Osteocyte (in vitro differentiated cells): ENCODE measurements at regions not wholly inside any gene's neighbourhood (a gene's known extent, or its start where the extent isn't known, plus 50 kb on each side); places are given as distances from the start of the nearest gene placed in this dataset.

Experiments used
- DNase-seq: peaks from one replicate; pipeline ENCODE4 v3.0.0; 2021; ENCODE audit warnings: mixed read lengths; ENCODE audit not compliant: unreplicated experiment; ENCODE audit errors: extremely low spot score
- H3K27ac Mint-ChIP-seq: one replicate; pipeline ENCODE4 v1.8.0; 2021; ENCODE audit warnings: mild to moderate bottlenecking, mixed read lengths; ENCODE audit not compliant: unreplicated experiment
- H3K27me3 Mint-ChIP-seq: one replicate; pipeline ENCODE4 v1.8.0; 2021; ENCODE audit warnings: mixed read lengths; ENCODE audit not compliant: unreplicated experiment
- H3K36me3 Mint-ChIP-seq: one replicate; pipeline ENCODE4 v1.8.0; 2021; ENCODE audit warnings: mixed read lengths; ENCODE audit not compliant: unreplicated experiment
- H3K4me1 Mint-ChIP-seq: one replicate; pipeline ENCODE4 v1.8.0; 2021; ENCODE audit warnings: mixed read lengths; ENCODE audit not compliant: unreplicated experiment
- H3K4me3 Mint-ChIP-seq: one replicate; pipeline ENCODE4 v1.8.0; 2021; ENCODE audit warnings: mild to moderate bottlenecking, moderate library complexity, mixed read lengths; ENCODE audit not compliant: unreplicated experiment
- H3K9me3 Mint-ChIP-seq: one replicate; pipeline ENCODE4 v1.8.0; 2021; ENCODE audit warnings: mixed read lengths; ENCODE audit not compliant: unreplicated experiment
- TF ChIP-seq, protein P1 (sequence below): fragments of 200-600 bp; sonication (generic); IDR thresholded peaks from 2 replicates; pipeline ENCODE4 v1.5.0; 2021; ENCODE audit warnings: antibody characterized with exemption, mild to moderate bottlenecking, moderate library complexity

GRCh38 chr1:90614872-90615271 is 102.2 kb downstream of the BARHL2 start:
- no peak overlapping the region for H3K27ac Mint-ChIP-seq
- TF ChIP-seq, protein P1, sequence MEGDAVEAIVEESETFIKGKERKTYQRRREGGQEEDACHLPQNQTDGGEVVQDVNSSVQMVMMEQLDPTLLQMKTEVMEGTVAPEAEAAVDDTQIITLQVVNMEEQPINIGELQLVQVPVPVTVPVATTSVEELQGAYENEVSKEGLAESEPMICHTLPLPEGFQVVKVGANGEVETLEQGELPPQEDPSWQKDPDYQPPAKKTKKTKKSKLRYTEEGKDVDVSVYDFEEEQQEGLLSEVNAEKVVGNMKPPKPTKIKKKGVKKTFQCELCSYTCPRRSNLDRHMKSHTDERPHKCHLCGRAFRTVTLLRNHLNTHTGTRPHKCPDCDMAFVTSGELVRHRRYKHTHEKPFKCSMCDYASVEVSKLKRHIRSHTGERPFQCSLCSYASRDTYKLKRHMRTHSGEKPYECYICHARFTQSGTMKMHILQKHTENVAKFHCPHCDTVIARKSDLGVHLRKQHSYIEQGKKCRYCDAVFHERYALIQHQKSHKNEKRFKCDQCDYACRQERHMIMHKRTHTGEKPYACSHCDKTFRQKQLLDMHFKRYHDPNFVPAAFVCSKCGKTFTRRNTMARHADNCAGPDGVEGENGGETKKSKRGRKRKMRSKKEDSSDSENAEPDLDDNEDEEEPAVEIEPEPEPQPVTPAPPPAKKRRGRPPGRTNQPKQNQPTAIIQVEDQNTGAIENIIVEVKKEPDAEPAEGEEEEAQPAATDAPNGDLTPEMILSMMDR: peak; percentile 31
- no peak for DNase-seq
- no peaks in the 10 kb centered on the region for H3K4me1 Mint-ChIP-seq
- no peak overlapping the region for H3K4me3 Mint-ChIP-seq
- H3K27me3 Mint-ChIP-seq: no peaks in the 10 kb centered on the region
- no peaks in the 10 kb centered on the region for H3K36me3 Mint-ChIP-seq
- H3K9me3 Mint-ChIP-seq: peaks cover 8% of the 10 kb centered on the region

DNA sequence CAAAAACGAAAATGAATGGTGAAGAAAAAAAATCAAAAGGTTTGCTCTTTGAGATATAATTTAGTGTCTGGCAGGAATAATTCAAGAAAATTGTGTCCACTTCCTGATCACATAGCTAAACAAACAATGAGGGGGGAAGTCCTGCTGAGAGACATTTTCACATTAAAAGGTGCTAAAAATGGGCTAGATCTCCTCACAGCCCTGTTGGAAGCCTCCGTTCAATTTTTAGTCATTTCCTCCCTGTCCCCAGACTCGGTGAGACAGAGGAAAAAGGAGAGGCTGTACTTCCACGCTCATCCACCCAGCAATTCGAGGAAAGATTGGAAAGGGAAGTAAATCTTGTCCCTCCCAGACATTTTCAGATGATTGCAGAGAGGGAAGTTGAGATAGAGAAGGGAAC is 103.7 kb downstream of the BARHL2 start:
- Mint-ChIP-seq H3K27ac (no peak overlapping the region), H3K4me1 (no peaks in the 10 kb centered on the region), H3K4me3 (no peak overlapping the region), H3K9me3 (no peaks in the 10 kb centered on the region), H3K27me3 (no peaks in the 10 kb centered on the region), H3K36me3 (no peaks in the 10 kb centered on the region)
- TF ChIP-seq, protein P1: no peak
- DNase-seq: no peak

- no peaks in the 10 kb centered on the region for H3K27me3 Mint-ChIP-seq
- TF ChIP-seq, protein P1: no peak
- no peaks in the 10 kb centered on the region for H3K36me3 Mint-ChIP-seq
- H3K27ac Mint-ChIP-seq: no peak overlapping the region
- H3K4me1 Mint-ChIP-seq: no peaks in the 10 kb centered on the region
- no peak for DNase-seq
- no peaks in the 10 kb centered on the region for H3K9me3 Mint-ChIP-seq
- H3K4me3 Mint-ChIP-seq: no peak overlapping the region
Observed at GRCh38 chr1:90612033-90612432, 105.1 kb downstream of the BARHL2 start.

- peaks cover 4% of the 10 kb centered on the region for H3K27me3 Mint-ChIP-seq
- no peak for DNase-seq
- H3K36me3 Mint-ChIP-seq: no peaks in the 10 kb centered on the region
- no peaks in the 10 kb centered on the region for H3K9me3 Mint-ChIP-seq
- TF ChIP-seq, protein P1: no peak
- H3K27ac Mint-ChIP-seq: no peak overlapping the region
- H3K4me1 Mint-ChIP-seq: no peaks in the 10 kb centered on the region
- H3K4me3 Mint-ChIP-seq: no peak overlapping the region
Observed at GRCh38 chr1:90607736-90608135, 109.4 kb downstream of the BARHL2 start.

DNA sequence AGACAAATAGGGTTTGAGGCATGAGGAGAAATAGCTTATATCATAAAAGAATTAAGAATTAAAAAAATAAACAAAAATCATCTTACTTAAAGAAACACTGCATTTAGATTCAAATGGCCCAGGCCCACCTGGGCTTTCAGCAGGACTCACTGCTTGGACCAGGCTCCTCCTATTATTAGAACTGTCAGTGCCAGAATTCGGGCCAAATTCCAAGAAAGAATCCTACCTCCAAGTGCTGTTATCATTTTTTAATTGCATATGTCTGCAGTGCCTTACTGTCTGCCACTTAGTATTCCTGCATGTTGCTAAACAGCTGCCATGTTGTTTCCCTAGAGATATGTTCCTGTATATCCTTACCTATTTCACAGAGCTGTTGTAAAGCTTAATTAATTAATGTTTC is 112.0 kb downstream of the BARHL2 start:
- Mint-ChIP-seq H3K9me3 (peaks cover 5% of the 10 kb centered on the region), H3K4me3 (no peak overlapping the region), H3K27ac (no peak overlapping the region), H3K36me3 (no peaks in the 10 kb centered on the region), H3K27me3 (peaks cover 4% of the 10 kb centered on the region), H3K4me1 (no peaks in the 10 kb centered on the region)
- TF ChIP-seq, protein P1: no peak
- DNase-seq: no peak
